ENCODE measurements at regions not wholly inside any gene's neighbourhood (a gene's known extent, or its start where the extent isn't known, plus 50 kb on each side); places are given as distances from the start of the nearest gene placed in this dataset.

GRCh38 chr1:184875218-184875617 lies 99.1 kb downstream of the NIBAN1 start:
- DNase-seq (ENCODE audit: low spot score in 2 of 2) = no peak
- Histone ChIP-seq H3K4me1 (peaks cover 6% of the 10 kb centered on the region), H3K36me3 (no peaks in the 10 kb centered on the region), H3K4me3 (no peak overlapping the region), H3K27me3 (no peaks in the 10 kb centered on the region), H3K27ac (no peak overlapping the region), H3K9me3 (no peaks in the 10 kb centered on the region)
- WGBS = 77% methylated on average over 4 of the region's 4 CpGs
- TF ChIP-seq EP300 (IDR thresholded peaks at IDR 0.05) (no peak), POLR2AphosphoS5 (IDR thresholded peaks at IDR 0.05) (no peak), POLR2A (IDR thresholded peaks at IDR 0.05) (no peak)

DNA sequence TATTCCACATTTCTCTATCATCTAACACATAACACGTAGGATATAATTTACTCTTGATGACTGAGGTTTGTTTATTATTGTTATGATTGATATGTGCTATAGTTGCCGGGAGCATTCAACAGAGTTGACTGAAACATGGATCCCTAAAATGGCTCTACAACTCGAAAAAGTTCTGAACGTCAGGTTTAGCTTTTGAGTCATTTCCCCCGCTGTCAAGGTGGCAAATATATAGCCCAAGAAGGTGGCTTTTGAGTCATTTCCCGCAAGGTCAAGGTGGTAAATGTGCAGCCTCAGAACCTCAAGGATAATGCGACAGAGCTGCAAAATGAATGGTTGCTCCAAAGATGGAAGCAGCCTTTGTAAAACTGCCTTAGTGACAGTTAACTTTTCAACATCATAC lies 104.0 kb downstream of the NIBAN1 start:
- WGBS = 84% methylated on average over 7 of the region's 7 CpGs
- no peak overlapping the region for H3K4me3 ChIP-seq
- peaks cover 16% of the 10 kb centered on the region for H3K4me1 ChIP-seq
- no peaks in the 10 kb centered on the region for H3K36me3 ChIP-seq
- H3K9me3 ChIP-seq = no peaks in the 10 kb centered on the region
- no peaks in the 10 kb centered on the region for H3K27me3 ChIP-seq
- no peak overlapping the region for H3K27ac ChIP-seq
- TF ChIP-seq POLR2A (IDR thresholded peaks at IDR 0.05) = no peak
- no peak for TF ChIP-seq EP300 (IDR thresholded peaks at IDR 0.05)
- TF ChIP-seq CTCF (IDR thresholded peaks at IDR 0.05) = no peak
- TF ChIP-seq POLR2AphosphoS5 (IDR thresholded peaks at IDR 0.05) = no peak
- no peak for DNase-seq (ENCODE audit: low spot score in 2 of 2)

DNA sequence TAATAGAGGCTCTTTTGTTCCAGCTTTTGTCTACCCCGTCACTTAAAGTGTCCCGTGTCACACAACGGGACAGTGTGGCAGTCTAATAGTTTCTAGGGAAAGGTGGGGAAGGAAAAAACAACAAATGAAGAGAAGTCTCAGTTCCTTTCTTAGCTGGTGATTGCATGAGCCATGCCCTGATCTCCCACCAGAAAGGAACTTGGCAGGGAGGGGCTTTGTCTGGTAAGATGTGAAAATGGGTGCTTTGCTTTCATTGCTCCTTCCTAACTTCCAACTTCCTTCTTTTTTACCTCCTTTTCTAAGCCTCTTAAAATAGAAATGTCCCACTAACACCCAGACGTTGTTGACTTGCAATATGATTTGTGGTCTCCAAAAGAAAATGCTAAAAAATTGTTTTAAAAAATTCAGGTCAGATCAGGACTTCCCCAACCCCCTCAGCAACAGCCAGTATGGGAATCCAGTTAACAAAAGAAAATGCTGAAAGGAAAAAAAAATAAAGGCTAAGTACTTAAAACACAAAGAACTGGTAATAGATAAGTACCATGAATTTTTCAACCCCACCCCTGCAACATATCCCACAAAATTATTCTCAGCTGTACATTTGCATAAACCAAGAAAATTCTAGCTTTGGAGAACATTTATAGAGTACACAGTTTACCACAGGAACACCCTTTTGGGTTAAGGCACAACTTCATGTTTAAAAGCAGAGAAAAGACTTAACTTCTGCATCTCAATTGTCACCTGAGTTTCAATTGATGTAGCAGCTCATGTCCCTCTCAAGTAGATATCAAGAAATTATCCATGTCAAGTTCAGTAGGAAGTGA lies 106.2 kb downstream of the NIBAN1 start:
- Histone ChIP-seq H3K27ac (peak overlapping the region; percentile 43), H3K4me3 (no peak overlapping the region), H3K27me3 (no peaks in the 10 kb centered on the region), H3K4me1 (peaks cover 16% of the 10 kb centered on the region), H3K9me3 (no peaks in the 10 kb centered on the region), H3K36me3 (no peaks in the 10 kb centered on the region)
- DNase-seq (ENCODE audit: low spot score in 2 of 2) = no peak
- 76% methylated on average over 4 of the region's 4 CpGs for WGBS
- TF ChIP-seq CTCF (IDR thresholded peaks at IDR 0.05) (no peak), POLR2AphosphoS5 (IDR thresholded peaks at IDR 0.05) (no peak), POLR2A (IDR thresholded peaks at IDR 0.05) (no peak), EP300 (IDR thresholded peaks at IDR 0.05) (no peak)

DNA sequence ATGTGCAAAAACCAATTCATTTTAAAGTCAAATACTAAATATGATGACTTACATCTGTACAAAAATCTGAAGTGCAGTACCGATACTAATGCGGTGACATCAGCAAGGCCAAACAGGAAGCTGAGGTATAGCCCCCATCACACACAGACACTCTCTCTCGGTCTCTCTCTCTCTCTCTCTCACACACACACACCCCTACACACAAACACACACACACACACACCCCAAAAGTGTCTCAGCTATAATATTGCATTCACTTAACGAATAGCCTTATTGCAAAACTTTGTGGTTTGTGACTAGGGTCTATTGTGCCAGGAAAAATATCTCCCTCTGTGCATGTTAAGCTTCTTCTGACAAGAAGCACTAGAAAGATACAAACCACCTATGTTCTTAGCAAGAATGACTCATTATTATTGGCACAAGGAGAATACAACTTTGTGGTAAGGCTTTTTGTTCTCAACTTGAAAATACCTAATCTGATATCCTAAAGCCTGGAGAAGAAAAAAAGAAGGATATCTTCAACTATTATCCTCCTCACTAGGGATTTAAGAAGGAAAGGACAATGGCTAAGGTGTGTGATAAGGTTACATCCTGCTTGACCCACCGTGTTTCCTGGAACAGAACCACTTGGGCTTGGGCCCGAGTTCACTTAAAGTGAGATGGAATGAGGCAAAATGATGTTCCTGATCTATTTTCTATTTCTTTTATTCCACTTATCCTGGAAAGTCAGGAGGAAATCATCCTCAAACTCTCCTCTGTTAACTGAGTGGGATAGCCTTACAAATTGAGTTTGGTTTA lies 107.1 kb downstream of the NIBAN1 start:
- Histone ChIP-seq H3K36me3 (no peaks in the 10 kb centered on the region), H3K9me3 (no peaks in the 10 kb centered on the region), H3K27me3 (no peaks in the 10 kb centered on the region), H3K27ac (peak overlapping the region; percentile 43), H3K4me3 (no peak overlapping the region), H3K4me1 (peaks cover 16% of the 10 kb centered on the region)
- DNase-seq (ENCODE audit: low spot score in 2 of 2) = no peak
- TF ChIP-seq CTCF (IDR thresholded peaks at IDR 0.05) (no peak), POLR2AphosphoS5 (IDR thresholded peaks at IDR 0.05) (no peak), POLR2A (IDR thresholded peaks at IDR 0.05) (no peak), EP300 (IDR thresholded peaks at IDR 0.05) (no peak)
- WGBS = 69% methylated on average over 6 of the region's 6 CpGs

- H3K27ac ChIP-seq = peak overlapping the region; percentile 13
Observed at GRCh38 chr1:184866586-184866985, 107.7 kb downstream of the NIBAN1 start.

More at GRCh38 chr1:184866586-184866985, 107.7 kb downstream of the NIBAN1 start:
- no peaks in the 10 kb centered on the region for H3K36me3 ChIP-seq
- H3K4me3 ChIP-seq = no peak overlapping the region
- H3K27me3 ChIP-seq = no peaks in the 10 kb centered on the region
- H3K4me1 ChIP-seq = peaks cover 16% of the 10 kb centered on the region
- no peaks in the 10 kb centered on the region for H3K9me3 ChIP-seq
- TF ChIP-seq CTCF (IDR thresholded peaks at IDR 0.05) (no peak), POLR2AphosphoS5 (IDR thresholded peaks at IDR 0.05) (no peak), EP300 (IDR thresholded peaks at IDR 0.05) (no peak), POLR2A (IDR thresholded peaks at IDR 0.05) (no peak)
- no peak for DNase-seq (ENCODE audit: low spot score in 2 of 2)
